ENCODE measurements at regions not wholly inside any gene's neighbourhood (a gene's known extent, or its start where the extent isn't known, plus 50 kb on each side); places are given as distances from the start of the nearest gene placed in this dataset.

DNA sequence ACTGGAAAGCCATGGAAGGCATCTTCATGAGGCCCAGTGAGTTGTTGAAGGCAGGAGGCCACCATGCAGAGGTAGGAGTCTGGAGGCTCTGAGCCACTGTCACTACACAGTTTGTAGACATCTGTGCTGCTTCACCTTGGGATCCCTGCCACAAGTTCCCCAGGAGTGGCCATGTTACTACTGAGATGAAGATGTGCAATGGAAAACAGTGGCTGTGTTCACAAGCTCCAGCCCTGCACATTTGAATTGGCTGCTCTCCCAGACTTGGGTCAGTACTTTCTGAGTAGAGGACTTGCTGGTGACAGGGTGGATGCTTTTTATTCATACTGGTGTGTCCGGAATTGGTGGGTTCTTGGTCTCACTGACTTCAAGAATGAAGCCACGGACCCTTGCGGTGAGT lies 86.9 kb upstream of the C15orf39 start:
- TF ChIP-seq, protein P1, sequence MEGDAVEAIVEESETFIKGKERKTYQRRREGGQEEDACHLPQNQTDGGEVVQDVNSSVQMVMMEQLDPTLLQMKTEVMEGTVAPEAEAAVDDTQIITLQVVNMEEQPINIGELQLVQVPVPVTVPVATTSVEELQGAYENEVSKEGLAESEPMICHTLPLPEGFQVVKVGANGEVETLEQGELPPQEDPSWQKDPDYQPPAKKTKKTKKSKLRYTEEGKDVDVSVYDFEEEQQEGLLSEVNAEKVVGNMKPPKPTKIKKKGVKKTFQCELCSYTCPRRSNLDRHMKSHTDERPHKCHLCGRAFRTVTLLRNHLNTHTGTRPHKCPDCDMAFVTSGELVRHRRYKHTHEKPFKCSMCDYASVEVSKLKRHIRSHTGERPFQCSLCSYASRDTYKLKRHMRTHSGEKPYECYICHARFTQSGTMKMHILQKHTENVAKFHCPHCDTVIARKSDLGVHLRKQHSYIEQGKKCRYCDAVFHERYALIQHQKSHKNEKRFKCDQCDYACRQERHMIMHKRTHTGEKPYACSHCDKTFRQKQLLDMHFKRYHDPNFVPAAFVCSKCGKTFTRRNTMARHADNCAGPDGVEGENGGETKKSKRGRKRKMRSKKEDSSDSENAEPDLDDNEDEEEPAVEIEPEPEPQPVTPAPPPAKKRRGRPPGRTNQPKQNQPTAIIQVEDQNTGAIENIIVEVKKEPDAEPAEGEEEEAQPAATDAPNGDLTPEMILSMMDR (conservative IDR thresholded peaks at IDR 0.05; ENCODE audit: low read length): no peak
- no peak for TF ChIP-seq EZH2phosphoT487 (IDR thresholded peaks at IDR 0.05; ENCODE audit: borderline replicate concordance)
